AG04450 (cell line): ENCODE measurements at regions not wholly inside any gene's neighbourhood (a gene's known extent, or its start where the extent isn't known, plus 50 kb on each side); places are given as distances from the start of the nearest gene placed in this dataset.
"Not testable (repeated sequence)": the region's sequence is repeated elsewhere in the genome, so short reads cannot be mapped to it uniquely, and the experiment has no call there.

Source experiments
- CTCF ChIA-PET: fragments of 300-600, 350-600 bp; formaldehyde crosslinking; extraction: SDS; loops from one replicate; lab custom pipeline; 2022; ENCODE audit warnings: antibody characterized with exemption, inconsistent platforms; lab: Charles Lee
- POLR2A ChIA-PET: fragments of 350-600 bp; formaldehyde crosslinking; extraction: SDS; loops from one replicate; lab custom pipeline; 2021; ENCODE audit warnings: antibody characterized with exemption, inconsistent platforms; lab: Yijun Ruan, JAX
- DNase-seq: peaks from one replicate; pipeline ENCODE4 v3.0.0-alpha.2; 2011; ENCODE audit warnings: low read depth, low spot score
- H3K27ac ChIP-seq: one replicate; pipeline ENCODE4 v1.5.1; 2012; ENCODE audit warnings: low read depth, low read length, control low read depth
- H3K27me3 ChIP-seq: one replicate; pipeline ENCODE4 v1.6.0; 2012; ENCODE audit warnings: low read length; ENCODE audit not compliant: control insufficient read depth, insufficient read depth
- H3K4me3 ChIP-seq: 2 replicates; pipeline ENCODE4 v1.5.1; 2011; ENCODE audit warnings: mild to moderate bottlenecking, low read depth, low read length, control low read depth
- H3K9me3 ChIP-seq: 2 replicates; pipeline ENCODE4 v1.5.1; 2012; ENCODE audit warnings: low read length; ENCODE audit not compliant: control insufficient read depth, insufficient read depth

DNA sequence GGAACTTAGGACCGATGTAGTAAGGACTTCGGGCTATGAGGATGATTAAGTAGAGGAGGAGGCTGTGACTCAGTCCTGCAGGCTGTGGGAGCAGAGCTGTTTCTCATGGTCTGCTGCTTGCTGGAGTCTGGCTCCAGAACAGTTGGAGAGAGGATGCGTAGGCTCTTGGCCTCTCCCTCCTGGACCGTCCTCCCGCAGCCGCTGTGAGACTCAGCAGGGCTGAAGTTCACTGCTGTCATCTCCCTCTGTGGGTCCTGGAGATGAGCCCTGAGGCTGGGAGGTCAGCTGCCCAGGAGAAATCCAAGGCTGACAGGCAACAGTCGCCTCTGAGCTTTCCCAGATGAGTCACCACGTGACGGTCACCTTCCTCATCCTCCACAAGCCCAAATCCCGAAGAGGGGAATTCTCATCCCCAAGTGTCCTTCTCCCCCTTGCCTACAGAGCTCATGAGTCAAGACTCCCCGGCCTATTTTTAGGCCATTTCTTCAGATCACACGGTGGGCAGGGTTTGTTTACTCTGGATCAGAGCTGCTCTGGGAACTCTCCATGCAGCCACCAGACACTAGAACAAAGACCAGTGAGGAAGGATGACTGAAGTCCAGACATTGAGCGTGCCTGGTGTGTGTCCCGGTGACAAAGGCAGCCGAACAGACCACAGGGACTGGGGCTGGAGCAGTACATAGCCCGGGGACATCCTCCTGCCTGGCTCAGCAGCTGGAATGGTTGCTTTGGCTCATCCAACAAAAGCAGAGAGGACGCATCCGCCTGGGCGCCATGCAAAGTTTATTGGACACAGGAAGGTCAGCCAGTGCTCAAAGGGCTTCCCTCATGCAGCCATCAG is 137.3 kb upstream of the ZNF469 start:
- Histone ChIP-seq H3K27ac (peak overlapping the region; percentile 98), H3K4me3 (0 out of 2 replicates have a peak overlapping the region, but pooled peaks have one; percentile 10)
- H3K9me3 ChIP-seq, H3K27me3 ChIP-seq, CTCF ChIA-PET: not testable (repeated sequence)
- peak; percentile 88 for DNase-seq
- POLR2A ChIA-PET, result interaction anchor here (1.3 kb wide), 1 partner anchor 59 kb away, joined by 3 read pairs; no protein-coding TSS in a partner anchor

DNA sequence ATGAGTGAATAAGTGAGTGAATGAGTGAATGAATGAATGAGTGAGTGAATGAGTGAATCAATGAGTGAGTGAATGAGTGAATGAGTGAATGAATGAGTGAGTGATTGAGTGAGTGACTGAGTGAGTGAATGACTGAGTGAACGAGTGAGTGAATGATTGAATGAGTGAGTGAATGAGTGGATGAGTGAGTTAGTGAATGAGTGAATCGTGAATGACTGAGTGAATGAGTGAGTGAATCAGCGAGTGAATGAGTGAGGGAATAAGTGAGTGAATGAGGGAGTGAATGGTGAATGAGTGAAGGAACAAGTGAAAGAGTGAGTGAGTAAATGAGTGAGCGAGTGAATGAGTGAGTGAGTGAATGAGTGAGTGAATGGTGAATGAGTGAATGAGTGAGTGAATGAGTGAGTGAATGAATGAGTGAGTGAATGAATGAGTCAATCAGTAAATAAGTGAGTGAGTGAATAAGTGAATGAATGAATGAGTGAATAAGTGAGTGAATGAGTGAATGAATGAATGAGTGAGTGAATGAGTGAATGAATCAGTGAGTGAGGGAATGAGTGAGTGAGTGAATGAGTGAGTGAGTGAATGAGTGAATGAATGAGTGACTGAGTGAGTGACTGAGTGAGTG is 135.7 kb upstream of the ZNF469 start:
- POLR2A ChIA-PET, H3K9me3 ChIP-seq, H3K4me3 ChIP-seq, H3K27me3 ChIP-seq, CTCF ChIA-PET, DNase-seq, H3K27ac ChIP-seq: not testable (repeated sequence)

DNA sequence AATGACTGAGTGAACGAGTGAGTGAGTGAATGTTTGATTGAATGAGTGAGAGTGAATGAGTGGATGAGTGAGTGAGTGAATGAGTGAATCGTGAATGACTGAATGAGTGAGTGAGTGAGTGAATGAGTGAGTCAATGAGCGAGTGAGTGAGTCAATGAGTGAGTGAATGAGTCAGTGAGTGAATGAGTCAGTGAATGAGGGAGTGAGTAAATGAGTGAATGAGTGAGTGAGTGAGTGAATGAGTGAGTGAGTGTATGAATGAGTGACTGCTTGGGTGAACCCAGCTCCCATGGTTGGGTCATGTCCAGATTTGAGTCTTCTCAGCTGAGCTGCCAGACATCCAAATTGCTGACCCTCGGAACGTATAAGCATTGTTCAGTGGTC is 135.2 kb upstream of the ZNF469 start:
- H3K27me3 ChIP-seq, DNase-seq, POLR2A ChIA-PET, H3K4me3 ChIP-seq, CTCF ChIA-PET, H3K9me3 ChIP-seq, H3K27ac ChIP-seq: not testable (repeated sequence)

DNA sequence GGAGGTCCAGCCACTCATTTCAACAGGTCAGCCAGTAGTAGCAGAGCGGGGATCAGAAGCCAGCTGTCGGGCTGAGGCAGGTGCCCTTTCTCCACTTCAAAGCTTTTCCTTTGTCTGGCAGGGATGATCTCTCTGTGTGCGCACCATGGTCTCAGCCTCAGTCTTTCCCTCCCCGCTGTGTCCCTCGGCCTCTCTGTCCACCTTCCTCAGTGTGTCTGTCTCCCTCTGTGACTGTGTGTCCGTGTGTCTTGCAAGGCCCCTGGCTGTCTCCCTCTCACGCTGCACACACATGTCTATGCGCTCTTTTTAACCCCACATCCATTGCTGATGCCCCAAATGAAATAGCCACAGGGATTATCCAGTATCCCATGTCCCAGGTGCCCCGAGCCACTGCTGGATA is 134.0 kb upstream of the ZNF469 start:
- H3K27ac ChIP-seq, CTCF ChIA-PET, H3K4me3 ChIP-seq, DNase-seq, POLR2A ChIA-PET, H3K27me3 ChIP-seq, H3K9me3 ChIP-seq: not testable (repeated sequence)

DNA sequence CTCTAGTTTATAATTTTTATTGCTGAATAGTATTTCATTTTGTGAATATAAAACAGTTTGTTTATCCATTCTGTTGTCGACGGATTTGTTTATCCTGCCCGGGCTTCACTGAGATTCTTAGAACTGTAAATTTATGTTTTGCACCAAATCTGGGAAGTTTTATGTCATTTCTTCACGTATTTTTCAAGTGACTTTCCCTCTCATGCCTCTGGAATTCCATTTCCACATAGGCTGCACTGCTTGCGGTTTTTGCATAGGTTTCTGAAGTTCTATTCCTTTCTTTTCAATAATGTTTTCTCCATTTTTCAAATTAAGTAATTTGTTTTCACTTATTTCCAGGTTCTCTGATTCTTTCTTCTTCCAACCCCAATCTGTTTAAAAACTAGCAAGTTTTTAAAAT is 132.4 kb upstream of the ZNF469 start:
- H3K4me3 ChIP-seq, CTCF ChIA-PET, DNase-seq, H3K27ac ChIP-seq, H3K27me3 ChIP-seq, H3K9me3 ChIP-seq, POLR2A ChIA-PET: not testable (repeated sequence)

DNA sequence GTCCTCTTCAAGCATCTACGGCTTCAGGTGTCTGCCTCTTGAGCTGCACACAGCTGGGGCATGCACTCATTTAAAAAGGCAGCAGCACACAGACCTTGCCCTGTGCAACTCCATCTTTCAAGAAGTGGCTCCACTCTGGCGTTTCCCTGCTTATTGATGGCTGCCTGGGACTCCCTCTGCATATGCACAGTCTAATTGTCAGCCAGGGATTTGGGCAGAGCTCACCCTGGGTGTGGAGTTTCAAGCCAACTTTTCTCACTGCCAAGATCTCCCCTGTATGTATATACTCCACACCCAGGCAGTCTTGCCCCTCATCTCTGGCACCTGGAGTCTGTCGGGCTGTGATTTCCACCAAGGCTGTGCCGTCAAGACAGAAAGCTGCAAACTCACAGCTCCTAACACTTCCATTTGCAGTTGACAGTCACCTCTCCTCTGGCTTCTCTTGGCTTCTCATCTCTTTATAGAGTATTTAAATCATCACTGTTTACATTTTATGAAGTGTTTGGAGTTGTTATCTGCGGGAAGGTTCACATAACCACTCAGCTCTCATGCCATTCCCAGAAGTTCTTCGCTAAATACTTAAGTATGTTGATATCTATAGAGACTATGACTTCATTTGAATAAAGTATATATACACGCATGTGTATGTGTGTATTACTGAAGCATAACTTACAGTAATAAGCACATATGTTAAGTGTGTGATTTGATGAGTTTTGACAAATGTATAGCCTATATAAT is 130.5 kb upstream of the ZNF469 start:
- H3K27ac ChIP-seq, H3K9me3 ChIP-seq, DNase-seq, H3K27me3 ChIP-seq, H3K4me3 ChIP-seq, POLR2A ChIA-PET, CTCF ChIA-PET: not testable (repeated sequence)

DNA sequence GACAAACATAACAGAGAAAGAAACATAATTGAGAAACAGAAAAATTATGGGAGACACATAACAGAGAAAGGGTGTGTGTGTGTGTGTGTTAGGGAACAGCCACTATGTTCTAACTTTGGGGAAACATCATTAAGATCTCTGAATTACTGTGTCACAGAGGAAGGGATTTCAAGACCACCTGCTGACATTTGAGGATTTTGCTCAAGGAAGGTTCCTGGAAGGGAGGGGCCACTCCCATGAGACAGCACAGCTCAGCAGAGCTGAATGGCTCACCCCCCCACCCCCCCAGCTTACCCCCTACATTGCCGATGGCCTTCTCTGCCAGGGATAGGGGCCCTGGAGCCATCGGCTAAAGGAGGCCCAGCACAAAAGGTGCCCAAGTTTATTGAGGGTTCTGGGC is 124.6 kb upstream of the ZNF469 start:
- CTCF ChIA-PET, H3K4me3 ChIP-seq: not testable (repeated sequence)

DNA sequence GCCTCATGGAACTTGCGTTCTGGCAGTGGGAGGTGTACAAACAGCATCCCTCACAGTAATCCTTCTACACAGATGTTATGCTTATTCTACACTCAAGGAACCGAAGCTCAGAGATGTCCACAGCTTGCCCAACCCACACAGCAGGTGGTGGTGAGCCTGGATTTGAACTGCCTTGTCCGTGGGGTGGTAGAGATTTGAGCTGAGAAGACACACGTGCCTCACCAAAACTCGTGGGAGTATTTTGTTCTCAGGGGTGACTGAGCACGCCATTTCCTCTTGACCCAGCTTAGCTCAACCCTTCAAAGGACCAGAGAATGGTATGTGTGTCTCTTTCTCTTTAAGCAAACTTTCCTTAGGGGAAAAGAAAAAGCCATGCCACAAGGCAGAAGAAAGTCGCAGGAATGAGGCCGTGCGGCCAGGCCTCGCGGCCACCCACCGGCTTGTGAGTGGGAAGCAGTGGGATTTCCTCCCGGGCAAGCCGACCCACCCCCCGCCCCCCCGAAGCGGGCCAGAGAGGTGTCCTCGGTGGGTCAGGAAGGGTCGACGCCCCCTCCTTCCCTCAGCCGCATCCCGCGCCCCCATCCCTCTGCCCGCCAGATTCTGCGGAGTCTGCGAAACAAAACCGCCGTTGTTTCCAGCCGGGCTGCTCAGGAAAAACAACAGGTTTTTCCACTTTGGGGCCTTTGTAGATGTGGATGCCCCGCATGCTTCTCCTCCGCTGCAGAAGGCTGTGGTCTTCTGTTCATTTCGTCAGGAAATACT is 123.8 kb upstream of the ZNF469 start:
- CTCF ChIA-PET, result not testable (repeated sequence)

More for the DNA sequence above, 124.6 kb upstream of the ZNF469 start:
- H3K27me3 ChIP-seq, POLR2A ChIA-PET, H3K27ac ChIP-seq, DNase-seq: not testable (repeated sequence)
- peaks cover 13% of the 10 kb centered on the region; the same call in 1 of the 2 replicates for H3K9me3 ChIP-seq

DNA sequence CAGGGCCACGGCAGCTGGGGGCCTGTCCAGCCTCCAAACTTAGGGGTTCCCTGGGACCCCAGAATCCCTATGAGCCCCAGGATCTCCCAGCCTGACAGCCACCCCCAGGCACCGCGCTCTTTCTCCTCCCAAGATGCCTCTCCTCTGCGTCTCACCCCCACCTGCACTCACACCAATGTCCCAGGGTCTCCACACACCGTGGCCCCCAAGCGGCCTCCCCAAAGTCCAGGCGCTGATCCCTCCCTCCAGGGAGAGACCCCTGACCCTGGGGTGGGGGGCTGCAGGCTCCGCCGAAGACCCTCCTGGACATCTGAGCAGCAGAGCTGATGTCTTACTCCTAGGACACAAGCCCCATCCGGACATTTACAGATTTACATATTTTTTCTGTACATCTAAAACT is 123.2 kb upstream of the ZNF469 start:
- CTCF ChIA-PET, H3K27me3 ChIP-seq, H3K4me3 ChIP-seq, POLR2A ChIA-PET, H3K27ac ChIP-seq, DNase-seq: not testable (repeated sequence)
- H3K9me3 ChIP-seq, result peaks cover 16% of the 10 kb centered on the region; the same call in 1 of the 2 replicates

More for the DNA sequence above, 123.8 kb upstream of the ZNF469 start:
- DNase-seq, H3K27me3 ChIP-seq, POLR2A ChIA-PET, H3K27ac ChIP-seq, H3K4me3 ChIP-seq: not testable (repeated sequence)
- H3K9me3 ChIP-seq, result peaks cover 19% of the 10 kb centered on the region; the same call in 1 of the 2 replicates

DNA sequence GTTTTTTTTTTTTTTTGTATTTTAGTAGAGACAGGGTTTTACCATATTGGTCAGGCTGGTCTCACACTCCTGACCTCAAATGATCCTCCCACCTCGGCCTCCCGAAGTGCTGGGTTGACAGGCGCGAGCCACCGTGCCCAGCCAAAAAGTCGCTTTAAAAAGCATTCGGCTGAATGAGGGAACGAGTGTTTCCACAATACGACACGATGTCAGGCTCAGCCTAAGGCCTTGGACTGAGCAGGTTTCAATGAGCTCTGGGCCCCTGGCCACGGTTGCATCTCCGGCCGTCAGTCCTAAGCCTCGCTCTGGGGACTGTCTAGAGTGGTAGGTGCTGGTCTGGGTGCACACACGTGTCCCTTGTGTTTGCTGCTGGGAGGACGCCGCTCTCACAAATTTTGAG is 122.6 kb upstream of the ZNF469 start:
- peaks cover 16% of the 10 kb centered on the region; the same call in 1 of the 2 replicates for H3K9me3 ChIP-seq

More for the DNA sequence above, 122.6 kb upstream of the ZNF469 start:
- CTCF ChIA-PET, POLR2A ChIA-PET, H3K27ac ChIP-seq, H3K27me3 ChIP-seq, DNase-seq, H3K4me3 ChIP-seq: not testable (repeated sequence)
